ENCODE measurements at regions not wholly inside any gene's neighbourhood (a gene's known extent, or its start where the extent isn't known, plus 50 kb on each side); places are given as distances from the start of the nearest gene placed in this dataset.

DNA sequence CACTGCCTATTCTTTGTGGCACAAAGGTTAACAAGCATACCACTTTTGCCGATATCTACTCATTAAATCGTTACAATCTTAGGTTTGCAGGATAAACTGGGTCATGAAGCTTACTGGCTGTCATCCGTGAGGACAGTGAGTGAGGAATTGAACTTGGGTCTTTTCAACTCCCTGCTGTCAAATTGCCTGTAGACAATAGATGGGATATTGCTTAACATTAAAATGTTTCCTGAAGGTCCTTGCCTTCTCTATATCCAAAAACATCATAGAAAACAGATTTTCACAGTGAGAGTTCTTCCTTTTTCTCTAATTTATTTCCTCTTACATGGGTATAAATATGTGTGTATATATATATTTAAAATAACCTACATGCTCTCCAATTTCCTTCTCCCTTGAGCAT, 257.8 kb downstream of the LMO4 start:
- intact Hi-C loops (cut with micrococcal nuclease), result no loop called here
- no peak overlapping the region for H3K4me2 ChIP-seq (ENCODE audit: low read length)
- H3K36me3 ChIP-seq (ENCODE audit: low read depth, low read length), result no peaks in the 10 kb centered on the region
- no TSS peak for BruUV-seq (replicated peaks)
- no peaks in the 10 kb centered on the region for H4K20me1 ChIP-seq (ENCODE audit: low read length)
- no peaks in the 10 kb centered on the region for H3F3A ChIP-seq (ENCODE audit: low read length, unreplicated experiment)
- H3K79me2 ChIP-seq (ENCODE audit: low read length), result no peaks in the 10 kb centered on the region
- no peaks in the 10 kb centered on the region for H3K27me3 ChIP-seq (ENCODE audit: low read length)
- H3K9me3 ChIP-seq (ENCODE audit: low read length), result no peaks in the 10 kb centered on the region
- TF ChIP-seq EZH2phosphoT487 (IDR thresholded peaks at IDR 0.05; ENCODE audit: borderline replicate concordance, low read length), result no peak
- no peak for TF ChIP-seq EZH2 (IDR thresholded peaks at IDR 0.05; ENCODE audit: low read length, unreplicated experiment)
- TF ChIP-seq CTCF (conservative IDR thresholded peaks at IDR 0.05; ENCODE audit: low read depth, low read length), result no peak
- no peak overlapping the region for H3K4me3 ChIP-seq (ENCODE audit: low read length)
- no peaks in the 10 kb centered on the region for H3K9me2 ChIP-seq (replicated peaks; ENCODE audit: low read length)
- H3K9ac ChIP-seq (ENCODE audit: low read length), result no peak overlapping the region
- ChIA-PET POLR2A (ENCODE audit: unreplicated experiment) (no interaction called here), CTCF (no interaction called here)
- no peaks in the 10 kb centered on the region for H3K4me1 ChIP-seq (ENCODE audit: insufficient read depth, low read length)
- no peak overlapping the region for H2AFZ ChIP-seq (ENCODE audit: low read length)
- ATAC-seq, result no peak
- H3K27ac ChIP-seq (ENCODE audit: low read length), result no peak overlapping the region
- no peak for DNase-seq

- Histone ChIP-seq H3F3A (ENCODE audit: low read length, unreplicated experiment) (no peaks in the 10 kb centered on the region), H3K4me3 (ENCODE audit: low read length) (no peak overlapping the region), H3K4me2 (ENCODE audit: low read length) (no peak overlapping the region), H2AFZ (ENCODE audit: low read length) (no peak overlapping the region), H3K36me3 (ENCODE audit: low read depth, low read length) (no peaks in the 10 kb centered on the region), H3K9me3 (ENCODE audit: low read length) (no peaks in the 10 kb centered on the region), H3K9me2 (replicated peaks; ENCODE audit: low read length) (no peaks in the 10 kb centered on the region), H3K9ac (ENCODE audit: low read length) (no peak overlapping the region), H3K27me3 (ENCODE audit: low read length) (no peaks in the 10 kb centered on the region), H3K79me2 (ENCODE audit: low read length) (no peaks in the 10 kb centered on the region), H4K20me1 (ENCODE audit: low read length) (no peaks in the 10 kb centered on the region), H3K4me1 (ENCODE audit: insufficient read depth, low read length) (no peaks in the 10 kb centered on the region), H3K27ac (ENCODE audit: low read length) (no peak overlapping the region)
- no TSS peak for BruUV-seq (replicated peaks)
- POLR2A ChIA-PET (ENCODE audit: unreplicated experiment), result no interaction called here
- CTCF ChIA-PET, result no interaction called here
- TF ChIP-seq CTCF (conservative IDR thresholded peaks at IDR 0.05; ENCODE audit: low read depth, low read length) (no peak), EZH2phosphoT487 (IDR thresholded peaks at IDR 0.05; ENCODE audit: borderline replicate concordance, low read length) (no peak), EZH2 (IDR thresholded peaks at IDR 0.05; ENCODE audit: low read length, unreplicated experiment) (no peak)
- DNase-seq (no peak), ATAC-seq (no peak)
- intact Hi-C loops (cut with micrococcal nuclease), result no loop called here
These were observed 259.8 kb downstream of the LMO4 start for GRCh38 chr1:87588495-87588894.

DNA sequence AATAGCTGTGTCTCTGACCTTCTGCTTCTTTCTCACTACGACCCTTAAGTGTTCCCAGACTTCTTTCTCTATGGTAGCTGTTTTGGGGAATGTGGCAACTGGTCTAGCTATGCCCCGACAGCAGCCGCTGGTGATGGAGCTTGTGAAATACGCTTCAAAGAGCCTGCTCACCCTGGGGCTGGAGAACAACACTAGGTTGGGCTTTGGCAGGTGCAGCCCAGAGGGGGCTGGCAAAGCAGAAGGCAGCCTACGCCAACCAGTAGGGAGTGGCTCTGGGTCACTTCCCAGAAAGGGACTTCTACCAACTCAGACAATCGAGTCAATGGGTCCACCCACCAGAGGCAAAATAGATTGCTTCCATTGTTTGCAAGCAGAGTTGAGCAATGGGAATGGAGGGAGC, 262.8 kb downstream of the LMO4 start:
- H3K9me3 ChIP-seq (ENCODE audit: low read length), result no peaks in the 10 kb centered on the region
- no peak overlapping the region for H2AFZ ChIP-seq (ENCODE audit: low read length)
- H3K27me3 ChIP-seq (ENCODE audit: low read length), result no peaks in the 10 kb centered on the region
- no peak overlapping the region for H3K4me3 ChIP-seq (ENCODE audit: low read length)
- H3K9ac ChIP-seq (ENCODE audit: low read length), result no peak overlapping the region
- POLR2A ChIA-PET (ENCODE audit: unreplicated experiment), result no interaction called here
- ATAC-seq (no peak), DNase-seq (no peak)
- H4K20me1 ChIP-seq (ENCODE audit: low read length), result no peaks in the 10 kb centered on the region
- BruUV-seq (replicated peaks), result no TSS peak
- intact Hi-C loops (cut with micrococcal nuclease), result no loop called here
- H3K36me3 ChIP-seq (ENCODE audit: low read depth, low read length), result no peaks in the 10 kb centered on the region
- H3K4me2 ChIP-seq (ENCODE audit: low read length), result no peak overlapping the region
- H3K9me2 ChIP-seq (replicated peaks; ENCODE audit: low read length), result no peaks in the 10 kb centered on the region
- no peaks in the 10 kb centered on the region for H3K79me2 ChIP-seq (ENCODE audit: low read length)
- no peaks in the 10 kb centered on the region for H3F3A ChIP-seq (ENCODE audit: low read length, unreplicated experiment)
- no peaks in the 10 kb centered on the region for H3K4me1 ChIP-seq (ENCODE audit: insufficient read depth, low read length)
- H3K27ac ChIP-seq (ENCODE audit: low read length), result no peak overlapping the region
- no peak for TF ChIP-seq CTCF (conservative IDR thresholded peaks at IDR 0.05; ENCODE audit: low read depth, low read length)
- no peak for TF ChIP-seq EZH2 (IDR thresholded peaks at IDR 0.05; ENCODE audit: low read length, unreplicated experiment)
- no peak for TF ChIP-seq EZH2phosphoT487 (IDR thresholded peaks at IDR 0.05; ENCODE audit: borderline replicate concordance, low read length)
- CTCF ChIA-PET, result no interaction called here

Measured in PC-3 (cell line).